Ovary (tissue), 3 donors: ENCODE measurements at regions not wholly inside any gene's neighbourhood (a gene's known extent, or its start where the extent isn't known, plus 50 kb on each side); places are given as distances from the start of the nearest gene placed in this dataset.

Experiments
- CTCF ChIP-seq, 3 donors: fragments of 450-650 bp in 2 of 3; fragments of 200-600 bp in 1 of 3; IDR thresholded peaks; one replicate each; pipeline versions ENCODE4 v1.5.1 to v1.8.0; 2016 to 2022; ENCODE audit warnings: antibody characterized with exemption in 3 of 3, mild to moderate bottlenecking in 1 of 3
- EP300 ChIP-seq: sonication (generic); formaldehyde crosslinking; IDR thresholded peaks from one replicate; pipeline ENCODE4 v1.6.1; 2017; ENCODE audit warnings: antibody characterized with exemption
- POLR2A ChIP-seq: fragments of 450-650 bp; IDR thresholded peaks from one replicate; pipeline ENCODE4 v1.6.1; 2017; ENCODE audit warnings: antibody characterized with exemption, mild to moderate bottlenecking, moderate library complexity
- donor health status: DM: no; HTN: no; CAD: no.

- TF ChIP-seq CTCF (IDR thresholded peaks at IDR 0.05) (no peak), POLR2A (no peak), EP300 (no peak)
These were observed 325.2 kb downstream of the FGF9 start for GRCh38 chr13:21996049-21996448.
